GM21447 (cell line): ENCODE measurements at regions not wholly inside any gene's neighbourhood (a gene's known extent, or its start where the extent isn't known, plus 50 kb on each side); places are given as distances from the start of the nearest gene placed in this dataset.
"Not testable (repeated sequence)": the region's sequence is repeated elsewhere in the genome, so short reads cannot be mapped to it uniquely, and the experiment has no call there.

Source experiments
- ATAC-seq: cut with Tn5 transposase; IDR thresholded peaks from one replicate; pipeline ENCODE4 v1.9.1; 2021; ENCODE audit not compliant: unreplicated experiment

DNA sequence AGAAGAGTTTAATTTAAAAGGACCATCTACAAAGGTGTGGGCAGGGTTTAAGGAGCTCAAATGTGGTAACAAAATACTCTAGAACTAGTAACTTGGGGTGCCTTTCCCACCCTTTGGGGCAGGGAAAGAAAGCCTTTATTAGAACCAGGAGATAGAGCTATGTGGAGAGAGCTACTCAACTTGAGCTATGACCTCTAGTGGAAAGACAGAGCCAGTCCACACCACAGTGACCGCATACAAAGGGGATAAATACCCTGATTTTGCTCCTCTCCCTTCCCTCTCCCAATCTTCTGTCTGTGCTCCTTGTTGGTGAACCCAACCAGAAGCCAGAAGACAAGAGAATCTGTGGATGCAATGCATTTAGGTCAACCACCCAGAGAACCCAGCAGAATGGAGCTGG, 54.4 kb upstream of the JAK1 start:
- no peak for ATAC-seq

DNA sequence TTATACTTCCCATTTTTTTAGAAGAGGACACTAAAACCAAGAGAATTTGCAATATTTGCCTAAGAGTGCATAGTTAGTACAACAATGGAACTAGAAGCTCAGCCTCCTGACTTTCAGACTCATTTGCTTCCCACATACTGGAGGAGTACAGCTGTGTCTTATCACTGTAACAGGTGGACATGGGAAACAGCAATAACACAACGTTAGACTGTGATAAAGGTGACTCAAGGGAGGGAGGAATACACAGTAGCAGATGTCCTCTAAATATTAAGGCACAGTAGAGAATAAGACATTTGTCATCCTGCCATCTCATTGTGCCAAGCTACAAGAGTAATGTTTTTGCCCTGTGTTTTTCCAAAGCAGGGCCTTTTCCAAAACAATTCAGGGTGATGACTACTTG, 55.4 kb upstream of the JAK1 start:
- no peak for ATAC-seq

DNA sequence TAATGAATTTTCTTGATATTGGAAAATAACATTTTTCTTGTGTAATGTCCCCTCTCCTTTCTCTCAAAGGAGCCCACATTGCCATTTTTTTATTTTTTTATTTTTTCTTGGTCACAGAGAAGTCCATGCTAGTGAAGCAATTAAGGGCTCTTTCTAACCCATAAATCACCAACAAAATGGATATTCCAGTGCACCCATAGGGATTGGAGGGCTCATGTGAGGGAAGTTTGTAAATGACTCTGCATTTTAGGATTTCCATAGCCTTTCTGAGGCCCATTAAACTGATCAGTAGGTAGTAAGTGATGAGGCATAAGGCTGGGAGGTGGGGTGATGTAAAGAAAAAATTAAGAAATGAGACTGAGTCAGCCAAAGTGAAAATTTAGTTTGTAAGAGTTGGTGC, 55.9 kb upstream of the JAK1 start:
- ATAC-seq, result no peak

DNA sequence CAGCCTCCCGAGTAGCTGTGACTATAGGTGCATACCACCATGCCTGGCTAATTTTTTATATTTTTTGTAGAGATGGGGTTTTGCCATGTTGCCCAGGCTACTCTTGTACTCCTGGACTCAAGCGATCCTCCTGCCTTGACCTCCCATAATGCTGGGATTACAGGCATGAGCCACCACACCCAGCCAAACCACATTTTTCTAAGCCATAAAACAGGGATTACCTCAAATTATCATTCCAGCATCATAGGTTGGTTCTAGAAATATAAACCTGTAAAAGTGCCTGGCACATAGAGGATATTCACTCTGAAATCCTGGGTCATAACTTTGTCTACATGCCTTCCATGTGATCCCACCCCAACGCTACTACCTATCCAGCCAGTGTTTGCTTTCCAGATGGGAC, 59.4 kb upstream of the JAK1 start:
- no peak for ATAC-seq

DNA sequence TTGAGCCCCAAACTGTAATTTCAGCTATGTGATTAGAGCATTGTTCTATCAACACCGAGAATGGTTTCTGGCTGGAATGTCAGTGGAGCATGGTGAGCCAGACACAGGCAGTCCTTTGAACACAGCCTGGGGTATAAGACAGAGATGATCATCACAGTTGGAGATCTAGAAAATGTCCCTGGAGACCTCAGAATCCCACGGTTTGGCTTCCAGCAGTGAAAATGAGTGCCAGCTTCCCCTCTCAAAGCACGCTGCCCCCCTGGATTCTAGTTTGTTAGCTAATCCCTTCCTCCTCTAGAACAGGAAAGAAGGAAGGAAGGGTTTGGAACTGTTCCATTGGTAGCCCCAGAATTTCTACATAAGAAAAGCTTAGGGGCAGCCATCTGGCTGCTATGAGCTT, 59.9 kb upstream of the JAK1 start:
- no peak for ATAC-seq

DNA sequence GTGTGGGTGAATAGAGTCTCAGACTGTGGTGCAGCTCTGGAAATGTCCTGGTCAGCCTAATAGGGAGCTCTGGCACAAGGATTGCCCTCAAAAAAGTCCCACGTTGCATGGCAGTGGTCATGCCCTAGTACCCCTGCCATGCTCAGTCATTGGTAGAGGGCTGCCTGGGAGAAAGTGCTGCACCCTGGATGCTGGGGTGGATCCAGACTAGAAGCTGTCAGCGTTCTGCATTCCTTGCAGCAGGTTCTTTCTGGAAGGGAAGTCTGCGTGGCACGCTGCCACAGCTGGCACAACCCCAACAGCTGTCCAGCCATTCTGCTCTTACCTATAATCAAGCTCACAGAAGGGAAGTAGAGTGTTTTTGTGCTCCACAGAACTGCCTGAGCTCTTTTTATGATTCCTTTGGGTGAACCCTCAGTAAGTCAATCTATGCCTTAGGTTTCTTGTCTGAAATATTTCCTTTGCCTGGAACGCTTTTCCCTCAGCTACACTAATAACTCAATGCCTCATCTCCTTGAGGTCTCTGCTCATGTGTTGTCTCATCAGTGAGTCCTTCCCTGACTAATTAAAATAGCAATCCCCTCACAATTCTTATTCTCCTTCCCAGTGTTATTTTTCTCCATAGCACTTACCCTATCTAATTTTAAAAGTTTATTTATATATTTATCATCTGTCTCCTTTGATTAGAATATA, 61.5 kb upstream of the JAK1 start:
- ATAC-seq, result no peak

DNA sequence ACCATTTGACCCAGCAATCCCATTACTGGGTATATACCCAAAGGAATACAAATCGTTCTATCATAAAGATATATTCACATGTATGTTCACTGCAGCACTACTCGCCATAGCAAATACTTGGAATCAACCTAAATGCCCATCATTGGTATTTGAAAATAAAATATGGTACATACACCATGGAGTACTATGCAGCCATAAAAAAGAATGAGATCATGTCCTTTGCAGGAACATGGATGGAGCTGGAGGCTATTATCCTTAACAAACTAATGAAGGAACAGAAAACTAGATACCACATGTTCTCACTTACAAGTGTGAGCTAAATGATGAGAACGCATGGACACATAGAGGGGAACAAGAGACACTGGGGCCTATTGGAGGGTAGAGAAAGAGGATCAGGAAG, 63.1 kb upstream of the JAK1 start:
- ATAC-seq, result not testable (repeated sequence)

DNA sequence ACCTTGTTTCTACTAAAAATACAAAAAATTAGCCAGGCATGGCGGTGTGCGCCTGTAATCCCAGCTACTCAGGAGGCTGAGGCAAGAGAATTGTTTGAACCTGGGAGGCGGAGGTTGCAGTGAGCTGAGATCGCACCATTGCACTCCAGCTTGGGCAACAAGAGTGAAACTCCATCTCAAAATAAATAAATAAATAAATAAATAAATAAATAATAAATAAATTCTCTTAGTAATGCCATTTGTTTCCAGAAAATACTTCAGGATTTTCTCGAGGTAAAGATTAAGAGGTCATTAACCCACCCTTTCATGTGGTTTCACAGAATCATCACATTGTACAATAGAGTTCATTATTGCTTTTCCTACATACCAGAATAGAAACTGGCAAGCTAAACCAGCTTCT, 68.5 kb upstream of the JAK1 start:
- not testable (repeated sequence) for ATAC-seq

DNA sequence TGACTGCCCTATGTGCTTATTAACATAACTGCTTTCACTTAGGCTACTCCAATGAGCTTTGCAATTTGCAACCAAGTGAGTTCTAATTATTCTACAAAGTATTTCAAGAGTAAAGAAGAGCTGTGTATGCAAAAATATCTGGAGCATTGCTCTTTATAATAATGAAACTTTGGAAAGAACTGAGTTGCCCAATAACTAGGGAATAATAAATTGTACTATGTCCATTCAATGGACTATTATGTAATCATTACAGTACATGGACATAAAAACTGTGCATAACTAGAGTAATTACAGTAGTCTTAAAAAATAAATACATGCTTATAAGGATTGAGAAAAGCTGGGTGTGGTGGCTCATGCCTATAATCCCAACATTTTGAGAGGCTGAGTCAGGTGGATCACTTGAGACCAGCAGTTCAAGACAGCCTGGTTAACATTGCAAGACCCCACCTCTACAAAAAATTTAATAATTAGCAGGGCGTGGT, 70.3 kb upstream of the JAK1 start:
- ATAC-seq, result no peak

DNA sequence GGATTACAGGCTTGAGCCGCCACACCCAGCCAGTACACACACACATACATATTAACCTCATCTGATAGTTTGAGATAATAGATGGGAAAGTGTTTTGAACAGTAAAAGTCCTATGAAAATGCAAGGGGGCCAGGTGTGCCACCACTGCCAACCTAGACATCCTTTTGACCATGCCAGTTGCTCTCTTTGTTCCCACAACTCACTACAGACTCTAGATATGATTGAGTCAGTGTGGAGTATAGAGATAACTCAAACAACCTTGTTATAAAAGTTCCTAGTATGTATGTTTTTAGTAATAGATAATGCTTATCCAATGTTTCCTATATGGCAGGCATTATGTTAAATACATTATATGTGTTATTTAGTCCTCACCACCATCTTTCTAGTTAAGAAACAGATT, 72.7 kb upstream of the JAK1 start:
- ATAC-seq, result no peak

DNA sequence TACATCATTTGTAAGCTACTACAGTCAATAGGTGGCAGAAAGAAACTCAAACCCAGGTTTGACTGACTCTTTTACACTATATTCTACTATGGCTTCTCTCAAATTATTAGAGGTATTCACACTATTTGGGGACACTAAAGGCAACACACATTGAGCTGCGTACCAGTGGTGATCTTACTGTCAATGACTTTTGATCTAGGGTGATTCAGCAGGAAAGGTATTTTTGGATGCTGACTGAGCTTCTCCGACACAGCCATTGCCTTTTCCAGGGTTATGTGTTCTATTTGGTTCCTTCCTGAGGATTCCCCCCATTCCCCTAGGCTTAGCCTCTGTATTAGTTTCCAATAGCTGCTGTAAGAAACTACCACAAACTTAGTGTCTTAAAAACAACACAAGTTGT, 73.2 kb upstream of the JAK1 start:
- ATAC-seq, result no peak

DNA sequence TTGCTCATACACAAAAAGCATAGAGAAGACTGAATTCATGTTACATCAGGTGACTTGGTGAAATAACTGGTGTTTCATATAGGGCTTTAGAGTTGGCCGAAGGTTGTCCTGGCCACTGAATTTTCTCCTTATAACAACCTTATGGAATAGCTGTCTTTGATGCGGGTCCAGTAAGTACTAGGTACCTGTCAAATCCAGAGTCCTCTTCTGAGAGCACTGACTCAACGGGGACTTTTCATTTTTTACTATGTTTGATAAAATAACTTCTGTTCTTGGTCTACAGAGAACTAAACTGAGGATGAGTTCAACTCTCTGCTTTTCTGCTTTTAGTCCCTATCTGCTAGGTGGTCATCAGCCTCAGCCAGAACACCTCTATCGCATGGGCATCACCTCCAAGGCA, 76.1 kb upstream of the JAK1 start:
- ATAC-seq, result no peak

DNA sequence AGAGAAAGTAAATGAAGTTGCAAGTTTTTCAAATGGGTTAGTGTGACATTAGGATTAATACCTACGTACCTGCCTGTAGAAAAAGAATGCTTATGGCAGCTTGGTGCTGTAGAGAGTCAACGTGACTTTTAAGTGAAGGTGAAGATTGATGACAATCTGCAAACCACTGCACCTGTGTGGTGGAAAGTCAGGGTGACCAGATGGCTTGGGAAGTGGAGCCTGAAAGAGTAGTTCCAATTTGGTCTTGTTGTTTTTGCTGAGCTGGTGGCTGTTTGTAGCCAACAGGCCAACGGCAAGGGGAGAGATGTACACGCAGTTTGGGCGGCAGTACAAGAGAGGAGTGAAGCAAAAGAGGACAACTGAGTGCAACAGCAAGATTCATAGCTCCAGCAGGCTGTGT, 78.1 kb upstream of the JAK1 start:
- ATAC-seq, result no peak

DNA sequence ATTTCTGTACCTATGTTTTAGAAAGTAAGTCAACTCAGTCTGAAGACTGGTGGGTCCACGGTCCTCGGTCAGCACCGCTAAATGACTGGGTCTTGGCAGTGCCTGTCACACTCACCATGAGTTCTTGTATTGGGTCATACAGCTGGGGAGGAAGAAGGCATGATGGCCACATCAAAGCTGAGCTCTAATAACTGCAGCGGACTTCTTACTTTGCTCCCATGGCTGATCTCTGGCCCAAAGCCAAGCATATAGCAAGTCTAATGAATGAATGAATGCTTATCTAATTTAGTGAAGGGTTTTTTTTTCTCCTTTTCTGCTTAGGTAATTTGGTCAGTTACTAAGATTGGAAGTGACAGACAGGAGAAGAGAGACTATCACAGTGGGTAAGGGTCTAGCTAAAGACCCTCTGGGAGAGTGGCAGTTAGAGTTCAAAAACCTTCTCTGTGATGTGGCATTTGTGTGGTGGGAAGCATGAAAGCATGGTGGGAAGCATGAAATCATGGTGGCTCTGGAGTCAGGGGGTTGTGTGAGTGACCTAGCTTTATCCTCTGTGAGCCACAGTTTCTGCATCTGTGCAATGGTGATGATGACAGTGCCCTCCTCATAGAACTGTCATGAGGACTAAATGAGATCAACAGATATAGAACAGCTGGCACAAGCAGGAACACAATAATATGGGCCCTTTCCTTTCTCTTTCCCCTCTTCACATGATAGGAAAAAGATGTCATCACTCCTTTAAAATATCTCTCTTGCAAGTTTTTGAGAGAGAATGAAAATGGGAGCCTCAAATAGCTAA, 78.9 kb upstream of the JAK1 start:
- no peak for ATAC-seq

DNA sequence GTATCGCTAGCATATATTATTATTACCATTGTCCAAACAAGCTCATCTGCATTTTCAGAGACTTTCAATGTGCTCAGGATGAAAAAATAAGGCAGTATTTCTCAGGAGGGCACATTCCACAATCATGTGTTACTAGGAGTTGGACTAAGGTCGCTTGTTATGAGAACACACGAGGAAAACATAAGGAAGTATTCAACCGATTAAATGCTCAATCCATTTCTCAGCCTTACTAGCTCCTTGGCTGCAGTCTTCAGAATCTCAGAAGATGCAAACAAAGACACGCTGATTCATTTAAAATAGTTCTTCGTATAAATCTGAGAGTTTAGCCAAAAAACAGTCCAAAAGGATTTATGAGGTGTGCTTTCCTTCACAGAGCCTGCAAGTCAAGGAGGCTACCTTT, 82.0 kb upstream of the JAK1 start:
- no peak for ATAC-seq

DNA sequence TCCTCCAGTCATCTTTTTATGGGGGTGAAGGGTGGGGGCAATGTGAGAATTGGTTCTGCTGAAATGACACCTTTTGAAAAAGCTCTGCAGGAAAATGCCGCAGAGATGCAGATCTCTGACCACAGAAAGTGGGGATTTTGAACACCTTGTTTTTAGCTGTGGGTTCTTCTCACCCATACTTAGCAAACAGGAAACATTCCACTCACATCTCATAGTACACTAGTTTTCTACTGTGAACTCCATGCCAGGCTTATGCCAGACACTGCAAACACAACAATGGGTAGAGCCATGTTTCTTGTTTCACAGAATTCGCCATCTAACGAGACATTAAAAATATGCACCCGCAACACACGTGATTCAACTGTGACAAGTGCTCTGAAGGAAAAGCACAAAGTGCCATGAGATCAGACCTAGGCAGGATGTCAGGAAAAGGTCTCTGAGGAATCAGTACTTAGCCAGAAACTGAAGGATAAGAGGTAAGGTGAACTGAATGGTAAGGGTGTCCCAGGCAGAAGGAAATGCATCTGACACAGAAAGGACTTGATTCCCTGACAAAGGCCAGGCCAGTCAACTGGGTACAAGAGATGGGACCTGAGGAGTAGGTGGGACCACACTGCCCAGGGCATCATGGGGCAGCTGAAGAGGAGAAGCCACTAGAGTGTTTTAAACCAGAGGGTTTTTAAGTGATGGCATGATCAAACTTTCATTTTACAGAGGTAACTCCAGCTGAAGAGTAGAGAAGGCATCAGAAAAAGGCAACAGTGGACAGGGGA, 83.8 kb upstream of the JAK1 start:
- no peak for ATAC-seq

DNA sequence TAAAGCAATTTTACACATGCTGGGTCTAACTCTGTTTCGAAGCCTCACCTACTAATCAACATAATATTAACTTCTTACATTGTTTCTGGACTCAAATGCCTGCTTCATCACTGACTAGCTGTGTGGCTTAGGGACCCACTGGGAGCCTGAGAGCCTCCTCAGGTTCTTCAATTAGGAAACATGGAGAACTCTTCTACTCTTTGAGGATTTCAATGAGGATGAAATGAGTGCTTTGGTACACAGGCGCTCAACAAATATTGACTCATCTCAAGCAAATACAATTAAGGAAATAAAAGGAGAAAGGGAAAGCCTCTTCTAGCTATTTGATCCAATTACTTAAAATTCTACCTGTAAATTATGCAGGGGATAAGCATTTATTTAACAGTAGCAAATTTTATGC, 84.4 kb upstream of the JAK1 start:
- ATAC-seq, result no peak

DNA sequence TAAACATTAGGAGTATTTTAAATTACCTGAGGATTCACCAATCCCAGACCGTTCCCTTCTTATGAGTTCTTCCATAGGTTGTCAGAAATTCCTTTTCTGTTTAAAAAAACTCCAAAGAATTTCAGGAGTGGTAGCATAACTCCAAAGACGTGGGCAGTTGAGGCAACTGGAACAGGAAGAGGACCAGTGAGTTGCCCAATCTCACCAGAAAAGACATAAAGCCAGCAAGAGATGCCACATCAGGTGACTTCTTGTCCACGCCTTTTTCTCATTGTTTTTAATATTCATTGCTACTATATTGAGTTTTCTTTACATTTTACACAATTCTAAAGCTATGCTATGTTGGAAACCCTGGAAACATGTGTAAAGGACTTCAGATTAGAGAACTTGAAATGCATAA, 88.1 kb upstream of the JAK1 start:
- no peak for ATAC-seq

DNA sequence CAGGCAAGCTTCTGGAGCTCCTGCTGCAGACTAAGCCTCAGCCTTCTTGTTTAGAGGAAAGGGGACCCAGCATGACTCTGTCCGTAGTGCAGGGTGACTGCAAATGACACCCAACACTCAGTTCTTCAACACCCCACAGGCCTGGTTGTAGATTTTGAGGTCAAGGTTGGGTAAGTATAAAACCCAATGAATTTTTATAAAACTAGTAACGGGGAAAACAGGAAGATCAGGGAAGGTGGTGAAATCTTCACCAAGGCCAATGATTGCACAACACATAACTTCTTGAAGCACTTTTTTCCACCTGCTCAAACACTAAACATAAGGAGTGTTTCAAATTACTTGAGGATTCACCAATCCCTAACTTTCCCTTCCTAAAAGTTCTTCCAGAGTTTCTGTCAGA, 89.4 kb upstream of the JAK1 start:
- no peak for ATAC-seq

DNA sequence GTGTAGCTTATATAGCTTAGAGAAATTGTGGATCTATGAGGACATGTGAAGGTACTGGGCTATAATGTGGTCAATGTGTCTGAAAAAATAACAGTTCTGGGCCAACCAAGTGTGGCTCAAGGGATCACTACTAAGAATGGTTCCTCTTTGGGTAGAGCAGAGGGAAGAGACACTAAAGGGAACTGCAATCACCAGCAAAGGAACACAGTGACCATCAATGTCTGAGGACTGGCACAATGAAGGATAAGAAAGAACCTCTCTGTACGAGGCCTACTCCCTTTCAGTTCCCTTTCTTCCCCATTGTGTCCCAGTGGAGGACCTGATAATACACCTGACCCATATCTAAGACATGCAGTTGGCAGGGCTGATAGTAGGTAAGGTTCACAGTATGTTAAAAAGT, 89.9 kb upstream of the JAK1 start:
- no peak for ATAC-seq

DNA sequence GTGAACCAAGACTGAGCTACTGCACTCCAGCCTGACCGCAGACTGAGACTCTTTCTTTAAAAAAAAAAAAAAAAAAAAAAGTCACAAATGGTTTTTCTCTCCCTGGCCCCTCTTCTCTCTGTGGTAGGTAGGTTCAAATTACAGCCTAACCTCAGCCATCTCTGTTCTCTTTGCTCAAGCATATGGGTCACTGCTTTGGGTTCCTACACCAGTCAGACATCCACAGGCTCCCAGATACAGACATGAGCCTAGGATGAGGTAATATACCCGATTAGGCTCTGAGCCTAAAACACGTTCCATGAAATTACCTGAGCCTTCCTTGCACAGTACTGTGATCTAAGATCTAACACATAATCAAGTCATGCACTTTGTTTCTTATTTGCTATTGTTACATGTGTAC, 90.5 kb upstream of the JAK1 start:
- no peak for ATAC-seq
